Adipose tissue (tissue), 3 donors: ENCODE measurements at regions not wholly inside any gene's neighbourhood (a gene's known extent, or its start where the extent isn't known, plus 50 kb on each side); places are given as distances from the start of the nearest gene placed in this dataset.

Experiments
- H3K27ac ChIP-seq: one replicate; pipeline ENCODE4 v1.5.1; 2013; ENCODE audit warnings: low read depth, low read length
- WGBS, 3 donors: extraction: QIAGEN DNeasy Blood & Tissue Kit; methylation state at CpG; one replicate each; pipeline ENCODE4 v1.1.7; 2013; 5-methylcytosine and 5-hydroxymethylcytosine counted together
- donor health status: healthy with polysubstance abuse.
- donor health status: Bipolar disorder and iron deficiency.
- donor health status: healthy.

- WGBS, 3 donors, result 91 to 97% (median 96%) methylated on average over 7 of the region's 7 CpGs
- no peak overlapping the region for H3K27ac ChIP-seq
Measured at GRCh38 chr1:235030919-235031596, 97.6 kb downstream of the TOMM20 start.

GRCh38 chr1:235027862-235028250, 100.8 kb downstream of the TOMM20 start:
- H3K27ac ChIP-seq, result no peak overlapping the region
- 97 to 98% (median 97%) methylated on average over 8 to 9 of the region's 9 CpGs for WGBS, 3 donors

GRCh38 chr1:235027076-235027861, 101.4 kb downstream of the TOMM20 start:
- WGBS, 3 donors, result 90 to 99% (median 99%) methylated on average over 13 of the region's 13 CpGs
- no peak overlapping the region for H3K27ac ChIP-seq

GRCh38 chr1:235025422-235025984, 103.1 kb downstream of the TOMM20 start:
- 95 to 97% (median 97%) methylated on average over 5 of the region's 5 CpGs for WGBS, 3 donors

GRCh38 chr1:235024711-235025421, 103.8 kb downstream of the TOMM20 start:
- H3K27ac ChIP-seq, result no peak overlapping the region
- 91 to 92% (median 91%) methylated on average over 7 of the region's 7 CpGs for WGBS, 3 donors

More at GRCh38 chr1:235025422-235025984, 103.1 kb downstream of the TOMM20 start:
- no peak overlapping the region for H3K27ac ChIP-seq

- H3K27ac ChIP-seq, result no peak overlapping the region
- WGBS, 3 donors, result 84 to 89% (median 88%) methylated on average over 10 of the region's 10 CpGs
Measured at GRCh38 chr1:235023711-235024439, 104.8 kb downstream of the TOMM20 start.

- H3K27ac ChIP-seq, result no peak overlapping the region
- WGBS, 3 donors, result 81 to 91% (median 85%) methylated on average over 13 of the region's 13 CpGs
Measured at GRCh38 chr1:235022981-235023710, 105.5 kb downstream of the TOMM20 start.

GRCh38 chr1:235022341-235022980, 106.2 kb downstream of the TOMM20 start:
- no peak overlapping the region for H3K27ac ChIP-seq
- 46 to 59% (median 55%) methylated on average over 12 of the region's 12 CpGs for WGBS, 3 donors

GRCh38 chr1:235021815-235022214, 106.8 kb downstream of the TOMM20 start:
- no peak overlapping the region for H3K27ac ChIP-seq
- WGBS, 3 donors, result 84 to 98% (median 86%) methylated on average over 7 of the region's 7 CpGs

- no peak overlapping the region for H3K27ac ChIP-seq
- 82 to 92% (median 90%) methylated on average over 7 of the region's 7 CpGs for WGBS, 3 donors
Measured at GRCh38 chr1:235021321-235021720, 107.3 kb downstream of the TOMM20 start.

- 80 to 95% (median 92%) methylated on average over 4 of the region's 4 CpGs for WGBS, 3 donors
Measured at GRCh38 chr1:235019961-235020360, 108.7 kb downstream of the TOMM20 start.

GRCh38 chr1:235019471-235019870, 109.2 kb downstream of the TOMM20 start:
- 90 to 98% (median 94%) methylated on average over 3 of the region's 3 CpGs for WGBS, 3 donors
- no peak overlapping the region for H3K27ac ChIP-seq

More at GRCh38 chr1:235019961-235020360, 108.7 kb downstream of the TOMM20 start:
- no peak overlapping the region for H3K27ac ChIP-seq

- 90 to 96% (median 94%) methylated on average over 3 of the region's 3 CpGs for WGBS, 3 donors
- no peak overlapping the region for H3K27ac ChIP-seq
Measured at GRCh38 chr1:235018720-235019444, 109.8 kb downstream of the TOMM20 start.

GRCh38 chr1:235018161-235018560, 110.5 kb downstream of the TOMM20 start:
- 84 to 97% (median 89%) methylated on average over 3 of the region's 3 CpGs for WGBS, 3 donors
- H3K27ac ChIP-seq, result no peak overlapping the region

- WGBS, 3 donors, result 87 to 91% (median 91%) methylated on average over 2 of the region's 2 CpGs
Measured at GRCh38 chr1:235017719-235018118, 110.9 kb downstream of the TOMM20 start.

GRCh38 chr1:235017191-235017590, 111.4 kb downstream of the TOMM20 start:
- no peak overlapping the region for H3K27ac ChIP-seq
- 88 to 97% (median 92%) methylated on average over 4 of the region's 4 CpGs for WGBS, 3 donors

More at GRCh38 chr1:235017719-235018118, 110.9 kb downstream of the TOMM20 start:
- H3K27ac ChIP-seq, result no peak overlapping the region
